HG03558 (cell line): ENCODE measurements at regions not wholly inside any gene's neighbourhood (a gene's known extent, or its start where the extent isn't known, plus 50 kb on each side); places are given as distances from the start of the nearest gene placed in this dataset.

Source experiments
- ATAC-seq: cut with Tn5 transposase; IDR thresholded peaks from one replicate; pipeline ENCODE4 v1.9.1; 2021; ENCODE audit warnings: moderate number of reproducible peaks; ENCODE audit not compliant: unreplicated experiment; ENCODE audit errors: extremely low read depth

GRCh38 chr2:64393383-64394010 lies 60.5 kb upstream of the LGALSL start:
- ATAC-seq, result no peak

- no peak for ATAC-seq
These were observed 59.8 kb upstream of the LGALSL start for GRCh38 chr2:64394153-64394552.

GRCh38 chr2:64396001-64396400 lies 58.0 kb upstream of the LGALSL start:
- no peak for ATAC-seq

GRCh38 chr2:64396551-64396950 lies 57.4 kb upstream of the LGALSL start:
- no peak for ATAC-seq

GRCh38 chr2:64398516-64399129 lies 55.3 kb upstream of the LGALSL start:
- no peak for ATAC-seq

GRCh38 chr2:64399521-64399920 lies 54.4 kb upstream of the LGALSL start:
- ATAC-seq, result no peak

GRCh38 chr2:64400105-64400728 lies 53.7 kb upstream of the LGALSL start:
- ATAC-seq, result no peak

- ATAC-seq, result no peak
These were observed 53.0 kb upstream of the LGALSL start for GRCh38 chr2:64400733-64401528.

GRCh38 chr2:64401529-64401880 lies 52.5 kb upstream of the LGALSL start:
- no peak for ATAC-seq

GRCh38 chr2:64402876-64403275 lies 51.1 kb upstream of the LGALSL start:
- ATAC-seq, result no peak

GRCh38 chr2:64403426-64403825 lies 50.5 kb upstream of the LGALSL start:
- no peak for ATAC-seq

- no peak for ATAC-seq
These were observed 49.8 kb upstream of the LGALSL start for GRCh38 chr2:64404002-64404731.
